ENCODE measurements at regions not wholly inside any gene's neighbourhood (a gene's known extent, or its start where the extent isn't known, plus 50 kb on each side); places are given as distances from the start of the nearest gene placed in this dataset.

GRCh38 chr14:26157517-26157916 is 440.3 kb downstream of the NOVA1 start:
- DNase-seq (ENCODE audit: insufficient read length, low spot score, missing footprints), result no peak
- no peaks in the 10 kb centered on the region for H3K79me2 ChIP-seq (ENCODE audit: insufficient read depth, low read length)
- H3K27me3 ChIP-seq (ENCODE audit: insufficient read depth, low read length), result no peaks in the 10 kb centered on the region
- H3K4me3 ChIP-seq (ENCODE audit: insufficient read depth, low read length), result no peak overlapping the region
- H3K4me1 ChIP-seq (ENCODE audit: insufficient read depth, low read length), result no peaks in the 10 kb centered on the region
- no peaks in the 10 kb centered on the region for H3K36me3 ChIP-seq (ENCODE audit: insufficient read depth, low read length)
- H3K27ac ChIP-seq (ENCODE audit: low read depth, low read length), result no peak overlapping the region
- no peak overlapping the region for H2AFZ ChIP-seq (ENCODE audit: low read length)
- H3K4me2 ChIP-seq (ENCODE audit: insufficient read depth, low read length), result no peak overlapping the region
- TF ChIP-seq CTCF (IDR thresholded peaks at IDR 0.05; ENCODE audit: extremely low read depth, low read depth, low read length), result no peak
- H3K9me3 ChIP-seq (ENCODE audit: low read depth, low read length), result no peaks in the 10 kb centered on the region
- H4K20me1 ChIP-seq (ENCODE audit: insufficient read depth, low read length), result no peaks in the 10 kb centered on the region

GRCh38 chr14:26143057-26143456 is 454.8 kb downstream of the NOVA1 start:
- no peak overlapping the region for H3K4me3 ChIP-seq (ENCODE audit: insufficient read depth, low read length)
- H3K4me2 ChIP-seq (ENCODE audit: insufficient read depth, low read length), result no peak overlapping the region
- no peaks in the 10 kb centered on the region for H3K4me1 ChIP-seq (ENCODE audit: insufficient read depth, low read length)
- H3K79me2 ChIP-seq (ENCODE audit: insufficient read depth, low read length), result no peaks in the 10 kb centered on the region
- no peaks in the 10 kb centered on the region for H3K27me3 ChIP-seq (ENCODE audit: insufficient read depth, low read length)
- H2AFZ ChIP-seq (ENCODE audit: low read length), result no peak overlapping the region
- no peaks in the 10 kb centered on the region for H4K20me1 ChIP-seq (ENCODE audit: insufficient read depth, low read length)
- H3K9me3 ChIP-seq (ENCODE audit: low read depth, low read length), result no peaks in the 10 kb centered on the region
- no peak for DNase-seq (ENCODE audit: insufficient read length, low spot score, missing footprints)
- H3K36me3 ChIP-seq (ENCODE audit: insufficient read depth, low read length), result no peaks in the 10 kb centered on the region
- no peak for TF ChIP-seq CTCF (IDR thresholded peaks at IDR 0.05; ENCODE audit: extremely low read depth, low read depth, low read length)
- H3K27ac ChIP-seq (ENCODE audit: low read depth, low read length), result no peak overlapping the region

GRCh38 chr14:26138764-26139445 is 458.9 kb downstream of the NOVA1 start:
- H3K27me3 ChIP-seq (ENCODE audit: insufficient read depth, low read length), result no peaks in the 10 kb centered on the region

GRCh38 chr14:26137161-26137560 is 460.7 kb downstream of the NOVA1 start:
- no peaks in the 10 kb centered on the region for H4K20me1 ChIP-seq (ENCODE audit: insufficient read depth, low read length)
- no peaks in the 10 kb centered on the region for H3K27me3 ChIP-seq (ENCODE audit: insufficient read depth, low read length)
- no peak for TF ChIP-seq CTCF (IDR thresholded peaks at IDR 0.05; ENCODE audit: extremely low read depth, low read depth, low read length)
- no peak for DNase-seq (ENCODE audit: insufficient read length, low spot score, missing footprints)
- no peak overlapping the region for H2AFZ ChIP-seq (ENCODE audit: low read length)
- H3K4me1 ChIP-seq (ENCODE audit: insufficient read depth, low read length), result no peaks in the 10 kb centered on the region
- peaks cover 4% of the 10 kb centered on the region for H3K9me3 ChIP-seq (ENCODE audit: low read depth, low read length)
- no peak overlapping the region for H3K4me3 ChIP-seq (ENCODE audit: insufficient read depth, low read length)
- H3K27ac ChIP-seq (ENCODE audit: low read depth, low read length), result no peak overlapping the region
- H3K4me2 ChIP-seq (ENCODE audit: insufficient read depth, low read length), result no peak overlapping the region
- no peaks in the 10 kb centered on the region for H3K36me3 ChIP-seq (ENCODE audit: insufficient read depth, low read length)
- H3K79me2 ChIP-seq (ENCODE audit: insufficient read depth, low read length), result no peaks in the 10 kb centered on the region

More at GRCh38 chr14:26138764-26139445, 458.9 kb downstream of the NOVA1 start:
- H3K9me3 ChIP-seq (ENCODE audit: low read depth, low read length), result peaks cover 4% of the 10 kb centered on the region
- H3K4me1 ChIP-seq (ENCODE audit: insufficient read depth, low read length), result no peaks in the 10 kb centered on the region
- no peaks in the 10 kb centered on the region for H3K79me2 ChIP-seq (ENCODE audit: insufficient read depth, low read length)
- no peak overlapping the region for H2AFZ ChIP-seq (ENCODE audit: low read length)
- H3K27ac ChIP-seq (ENCODE audit: low read depth, low read length), result no peak overlapping the region
- H3K36me3 ChIP-seq (ENCODE audit: insufficient read depth, low read length), result no peaks in the 10 kb centered on the region
- no peak for TF ChIP-seq CTCF (IDR thresholded peaks at IDR 0.05; ENCODE audit: extremely low read depth, low read depth, low read length)
- DNase-seq (ENCODE audit: insufficient read length, low spot score, missing footprints), result no peak
- no peaks in the 10 kb centered on the region for H4K20me1 ChIP-seq (ENCODE audit: insufficient read depth, low read length)
- no peak overlapping the region for H3K4me3 ChIP-seq (ENCODE audit: insufficient read depth, low read length)
- no peak overlapping the region for H3K4me2 ChIP-seq (ENCODE audit: insufficient read depth, low read length)
